Astrocyte of the hippocampus (primary cell): ENCODE measurements at regions not wholly inside any gene's neighbourhood (a gene's known extent, or its start where the extent isn't known, plus 50 kb on each side); places are given as distances from the start of the nearest gene placed in this dataset.

Source experiments
- DNase-seq: peaks from one replicate; pipeline ENCODE4 v3.0.0; 2011; ENCODE audit warnings: low read depth, low spot score

GRCh38 chr7:159263430-159263829, 118.8 kb upstream of the VIPR2 start:
- DNase-seq, result no peak

GRCh38 chr7:159253657-159254056, 109.0 kb upstream of the VIPR2 start:
- no peak for DNase-seq

- DNase-seq, result no peak
These were observed 105.8 kb upstream of the VIPR2 start for GRCh38 chr7:159250471-159250870.

GRCh38 chr7:159249671-159250070, 105.0 kb upstream of the VIPR2 start:
- no peak for DNase-seq

GRCh38 chr7:159247910-159248309, 103.2 kb upstream of the VIPR2 start:
- no peak for DNase-seq

GRCh38 chr7:159246702-159247480, 102.2 kb upstream of the VIPR2 start:
- DNase-seq, result no peak

- no peak for DNase-seq
These were observed 96.3 kb upstream of the VIPR2 start for GRCh38 chr7:159240962-159241361.

- DNase-seq, result no peak
These were observed 94.4 kb upstream of the VIPR2 start for GRCh38 chr7:159239028-159239427.

GRCh38 chr7:159238541-159238940, 93.9 kb upstream of the VIPR2 start:
- no peak for DNase-seq

GRCh38 chr7:159237022-159237653, 92.5 kb upstream of the VIPR2 start:
- no peak for DNase-seq

- no peak for DNase-seq
These were observed 86.3 kb upstream of the VIPR2 start for GRCh38 chr7:159231017-159231416.

GRCh38 chr7:159229683-159230475, 85.2 kb upstream of the VIPR2 start:
- DNase-seq, result no peak

GRCh38 chr7:159227433-159227832, 82.8 kb upstream of the VIPR2 start:
- peak; percentile 50 for DNase-seq

GRCh38 chr7:159226011-159226702, 81.5 kb upstream of the VIPR2 start:
- no peak for DNase-seq

- DNase-seq, result no peak
These were observed 73.9 kb upstream of the VIPR2 start for GRCh38 chr7:159218607-159219006.

- peak; percentile 36 for DNase-seq
These were observed 73.5 kb upstream of the VIPR2 start for GRCh38 chr7:159218170-159218569.

- no peak for DNase-seq
These were observed 70.4 kb upstream of the VIPR2 start for GRCh38 chr7:159215076-159215475.

- no peak for DNase-seq
These were observed 68.6 kb upstream of the VIPR2 start for GRCh38 chr7:159213253-159213652.

- no peak for DNase-seq
These were observed 67.6 kb upstream of the VIPR2 start for GRCh38 chr7:159212226-159212625.

GRCh38 chr7:159211540-159212182, 67.0 kb upstream of the VIPR2 start:
- DNase-seq, result no peak

GRCh38 chr7:159210581-159211235, 66.0 kb upstream of the VIPR2 start:
- no peak for DNase-seq
